Activated CD8-positive, alpha-beta memory T cell treated with anti-CD3 and anti-CD28 coated beads for 36 hours (primary cell): ENCODE measurements at regions not wholly inside any gene's neighbourhood (a gene's known extent, or its start where the extent isn't known, plus 50 kb on each side); places are given as distances from the start of the nearest gene placed in this dataset.

Source experiments
- CTCF ChIA-PET: fragments of 350-600 bp; sonication (Branson Sonifier 250); formaldehyde crosslinking; loops from one replicate; lab custom pipeline; 2021; ENCODE audit warnings: antibody characterized with exemption; lab: Charles Lee
- POLR2A ChIA-PET: fragments of 350-600 bp; sonication (Branson Sonifier 250); formaldehyde crosslinking; loops from one replicate; lab custom pipeline; 2021; ENCODE audit warnings: antibody characterized with exemption; lab: Charles Lee

- ChIA-PET POLR2A (no interaction called here), CTCF (no interaction called here)
Measured at GRCh38 chr3:66785191-66785909, 212.8 kb upstream of the KBTBD8 start.

GRCh38 chr3:66789580-66790237 is 208.4 kb upstream of the KBTBD8 start:
- POLR2A ChIA-PET = no interaction called here
- CTCF ChIA-PET = no interaction called here

GRCh38 chr3:66792086-66792485 is 206.0 kb upstream of the KBTBD8 start:
- CTCF ChIA-PET = no interaction called here
- POLR2A ChIA-PET = no interaction called here

- POLR2A ChIA-PET = no interaction called here
- CTCF ChIA-PET = no interaction called here
Measured at GRCh38 chr3:66795365-66795764, 202.7 kb upstream of the KBTBD8 start.

- CTCF ChIA-PET = no interaction called here
- POLR2A ChIA-PET = no interaction called here
Measured at GRCh38 chr3:66796343-66796742, 201.8 kb upstream of the KBTBD8 start.

GRCh38 chr3:66797889-66798560 is 200.1 kb upstream of the KBTBD8 start:
- POLR2A ChIA-PET = no interaction called here

GRCh38 chr3:66800941-66801545 is 197.1 kb upstream of the KBTBD8 start:
- ChIA-PET CTCF (interaction anchor here (0.6 kb wide), 1 partner anchor 272 kb away, joined by 3 read pairs; no protein-coding TSS in a partner anchor), POLR2A (no interaction called here)

More at GRCh38 chr3:66797889-66798560, 200.1 kb upstream of the KBTBD8 start:
- CTCF ChIA-PET = no interaction called here

- POLR2A ChIA-PET = no interaction called here
- CTCF ChIA-PET = interaction anchor here (1.2 kb wide), 1 partner anchor 550 kb away, joined by 3 read pairs; no protein-coding TSS in a partner anchor
Measured at GRCh38 chr3:66803206-66803605, 194.9 kb upstream of the KBTBD8 start.

- CTCF ChIA-PET = interaction anchor here (1.2 kb wide), 1 partner anchor 551 kb away, joined by 3 read pairs; no protein-coding TSS in a partner anchor
- POLR2A ChIA-PET = interaction anchor here (0.6 kb wide), 1 partner anchor 16 kb away, joined by 4 read pairs; no protein-coding TSS in a partner anchor
Measured at GRCh38 chr3:66803721-66804695, 194.1 kb upstream of the KBTBD8 start.

GRCh38 chr3:66808891-66809594 is 189.1 kb upstream of the KBTBD8 start:
- ChIA-PET CTCF (interaction anchor here (0.8 kb wide), 1 partner anchor 403 kb away, joined by 3 read pairs; no protein-coding TSS in a partner anchor), POLR2A (no interaction called here)

- CTCF ChIA-PET = interaction anchor here (0.8 kb wide), 1 partner anchor 403 kb away, joined by 3 read pairs; no protein-coding TSS in a partner anchor
- POLR2A ChIA-PET = no interaction called here
Measured at GRCh38 chr3:66809595-66809958, 188.5 kb upstream of the KBTBD8 start.

GRCh38 chr3:66812136-66812535 is 186.0 kb upstream of the KBTBD8 start:
- POLR2A ChIA-PET = no interaction called here
- CTCF ChIA-PET = interaction anchor here (1.0 kb wide), 1 partner anchor 404 kb away, joined by 3 read pairs; no protein-coding TSS in a partner anchor

GRCh38 chr3:66812741-66813140 is 185.4 kb upstream of the KBTBD8 start:
- CTCF ChIA-PET = interaction anchor here (1.0 kb wide), 1 partner anchor 405 kb away, joined by 3 read pairs; no protein-coding TSS in a partner anchor
- POLR2A ChIA-PET = no interaction called here

- CTCF ChIA-PET = interaction anchor here (0.6 to 1.5 kb wide), 4 partner anchors 11 to 562 kb away, joined by 3 to 4 read pairs (median 4); no protein-coding TSS in a partner anchor
Measured at GRCh38 chr3:66816090-66816761, 181.9 kb upstream of the KBTBD8 start.

GRCh38 chr3:66817951-66818557 is 180.1 kb upstream of the KBTBD8 start:
- CTCF ChIA-PET = interaction anchor here (2.8 kb wide), 1 partner anchor 564 kb away, joined by 10 read pairs; no protein-coding TSS in a partner anchor
- POLR2A ChIA-PET = no interaction called here

More at GRCh38 chr3:66816090-66816761, 181.9 kb upstream of the KBTBD8 start:
- POLR2A ChIA-PET = no interaction called here

- ChIA-PET POLR2A (interaction anchor here (0.6 kb wide), 1 partner anchor 16 kb away, joined by 4 read pairs; no protein-coding TSS in a partner anchor), CTCF (interaction anchor here (0.6 to 1.9 kb wide), 4 partner anchors 12 to 627 kb away, joined by 3 to 8 read pairs (median 4); no protein-coding TSS in a partner anchor)
Measured at GRCh38 chr3:66819993-66820501, 178.1 kb upstream of the KBTBD8 start.
